ENCODE measurements at regions not wholly inside any gene's neighbourhood (a gene's known extent, or its start where the extent isn't known, plus 50 kb on each side); places are given as distances from the start of the nearest gene placed in this dataset.

- no peak overlapping the region for H2AFZ ChIP-seq
- TF ChIP-seq, protein P1, sequence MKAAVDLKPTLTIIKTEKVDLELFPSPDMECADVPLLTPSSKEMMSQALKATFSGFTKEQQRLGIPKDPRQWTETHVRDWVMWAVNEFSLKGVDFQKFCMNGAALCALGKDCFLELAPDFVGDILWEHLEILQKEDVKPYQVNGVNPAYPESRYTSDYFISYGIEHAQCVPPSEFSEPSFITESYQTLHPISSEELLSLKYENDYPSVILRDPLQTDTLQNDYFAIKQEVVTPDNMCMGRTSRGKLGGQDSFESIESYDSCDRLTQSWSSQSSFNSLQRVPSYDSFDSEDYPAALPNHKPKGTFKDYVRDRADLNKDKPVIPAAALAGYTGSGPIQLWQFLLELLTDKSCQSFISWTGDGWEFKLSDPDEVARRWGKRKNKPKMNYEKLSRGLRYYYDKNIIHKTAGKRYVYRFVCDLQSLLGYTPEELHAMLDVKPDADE (IDR thresholded peaks at IDR 0.05): no peak
- no peak for TF ChIP-seq STAT1 (IDR thresholded peaks at IDR 0.05; ENCODE audit: unreplicated experiment)
- TF ChIP-seq CREB1 (CRISPR knock-in tag; IDR thresholded peaks at IDR 0.05; ENCODE audit: low read depth): no peak
- TF ChIP-seq, protein P2, sequence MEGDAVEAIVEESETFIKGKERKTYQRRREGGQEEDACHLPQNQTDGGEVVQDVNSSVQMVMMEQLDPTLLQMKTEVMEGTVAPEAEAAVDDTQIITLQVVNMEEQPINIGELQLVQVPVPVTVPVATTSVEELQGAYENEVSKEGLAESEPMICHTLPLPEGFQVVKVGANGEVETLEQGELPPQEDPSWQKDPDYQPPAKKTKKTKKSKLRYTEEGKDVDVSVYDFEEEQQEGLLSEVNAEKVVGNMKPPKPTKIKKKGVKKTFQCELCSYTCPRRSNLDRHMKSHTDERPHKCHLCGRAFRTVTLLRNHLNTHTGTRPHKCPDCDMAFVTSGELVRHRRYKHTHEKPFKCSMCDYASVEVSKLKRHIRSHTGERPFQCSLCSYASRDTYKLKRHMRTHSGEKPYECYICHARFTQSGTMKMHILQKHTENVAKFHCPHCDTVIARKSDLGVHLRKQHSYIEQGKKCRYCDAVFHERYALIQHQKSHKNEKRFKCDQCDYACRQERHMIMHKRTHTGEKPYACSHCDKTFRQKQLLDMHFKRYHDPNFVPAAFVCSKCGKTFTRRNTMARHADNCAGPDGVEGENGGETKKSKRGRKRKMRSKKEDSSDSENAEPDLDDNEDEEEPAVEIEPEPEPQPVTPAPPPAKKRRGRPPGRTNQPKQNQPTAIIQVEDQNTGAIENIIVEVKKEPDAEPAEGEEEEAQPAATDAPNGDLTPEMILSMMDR (conservative IDR thresholded peaks at IDR 0.05; ENCODE audit: low read depth in 2 of 2): no peak
- TF ChIP-seq ZNF114 (CRISPR knock-in tag; IDR thresholded peaks at IDR 0.05): no peak
- TF ChIP-seq ZNF331 (CRISPR knock-in tag; IDR thresholded peaks at IDR 0.05; ENCODE audit: low read depth): no peak
- no peak for TF ChIP-seq EZH2 (IDR thresholded peaks at IDR 0.05; ENCODE audit: low read depth, unreplicated experiment)
- TF ChIP-seq EZH2phosphoT487 (IDR thresholded peaks at IDR 0.05; ENCODE audit: unreplicated experiment): no peak
- TF ChIP-seq POLR2AphosphoS5 (IDR thresholded peaks at IDR 0.05; ENCODE audit: low read depth): no peak
- no peak for TF ChIP-seq REST (IDR thresholded peaks at IDR 0.05; ENCODE audit: unreplicated experiment)
- TF ChIP-seq, protein P3, sequence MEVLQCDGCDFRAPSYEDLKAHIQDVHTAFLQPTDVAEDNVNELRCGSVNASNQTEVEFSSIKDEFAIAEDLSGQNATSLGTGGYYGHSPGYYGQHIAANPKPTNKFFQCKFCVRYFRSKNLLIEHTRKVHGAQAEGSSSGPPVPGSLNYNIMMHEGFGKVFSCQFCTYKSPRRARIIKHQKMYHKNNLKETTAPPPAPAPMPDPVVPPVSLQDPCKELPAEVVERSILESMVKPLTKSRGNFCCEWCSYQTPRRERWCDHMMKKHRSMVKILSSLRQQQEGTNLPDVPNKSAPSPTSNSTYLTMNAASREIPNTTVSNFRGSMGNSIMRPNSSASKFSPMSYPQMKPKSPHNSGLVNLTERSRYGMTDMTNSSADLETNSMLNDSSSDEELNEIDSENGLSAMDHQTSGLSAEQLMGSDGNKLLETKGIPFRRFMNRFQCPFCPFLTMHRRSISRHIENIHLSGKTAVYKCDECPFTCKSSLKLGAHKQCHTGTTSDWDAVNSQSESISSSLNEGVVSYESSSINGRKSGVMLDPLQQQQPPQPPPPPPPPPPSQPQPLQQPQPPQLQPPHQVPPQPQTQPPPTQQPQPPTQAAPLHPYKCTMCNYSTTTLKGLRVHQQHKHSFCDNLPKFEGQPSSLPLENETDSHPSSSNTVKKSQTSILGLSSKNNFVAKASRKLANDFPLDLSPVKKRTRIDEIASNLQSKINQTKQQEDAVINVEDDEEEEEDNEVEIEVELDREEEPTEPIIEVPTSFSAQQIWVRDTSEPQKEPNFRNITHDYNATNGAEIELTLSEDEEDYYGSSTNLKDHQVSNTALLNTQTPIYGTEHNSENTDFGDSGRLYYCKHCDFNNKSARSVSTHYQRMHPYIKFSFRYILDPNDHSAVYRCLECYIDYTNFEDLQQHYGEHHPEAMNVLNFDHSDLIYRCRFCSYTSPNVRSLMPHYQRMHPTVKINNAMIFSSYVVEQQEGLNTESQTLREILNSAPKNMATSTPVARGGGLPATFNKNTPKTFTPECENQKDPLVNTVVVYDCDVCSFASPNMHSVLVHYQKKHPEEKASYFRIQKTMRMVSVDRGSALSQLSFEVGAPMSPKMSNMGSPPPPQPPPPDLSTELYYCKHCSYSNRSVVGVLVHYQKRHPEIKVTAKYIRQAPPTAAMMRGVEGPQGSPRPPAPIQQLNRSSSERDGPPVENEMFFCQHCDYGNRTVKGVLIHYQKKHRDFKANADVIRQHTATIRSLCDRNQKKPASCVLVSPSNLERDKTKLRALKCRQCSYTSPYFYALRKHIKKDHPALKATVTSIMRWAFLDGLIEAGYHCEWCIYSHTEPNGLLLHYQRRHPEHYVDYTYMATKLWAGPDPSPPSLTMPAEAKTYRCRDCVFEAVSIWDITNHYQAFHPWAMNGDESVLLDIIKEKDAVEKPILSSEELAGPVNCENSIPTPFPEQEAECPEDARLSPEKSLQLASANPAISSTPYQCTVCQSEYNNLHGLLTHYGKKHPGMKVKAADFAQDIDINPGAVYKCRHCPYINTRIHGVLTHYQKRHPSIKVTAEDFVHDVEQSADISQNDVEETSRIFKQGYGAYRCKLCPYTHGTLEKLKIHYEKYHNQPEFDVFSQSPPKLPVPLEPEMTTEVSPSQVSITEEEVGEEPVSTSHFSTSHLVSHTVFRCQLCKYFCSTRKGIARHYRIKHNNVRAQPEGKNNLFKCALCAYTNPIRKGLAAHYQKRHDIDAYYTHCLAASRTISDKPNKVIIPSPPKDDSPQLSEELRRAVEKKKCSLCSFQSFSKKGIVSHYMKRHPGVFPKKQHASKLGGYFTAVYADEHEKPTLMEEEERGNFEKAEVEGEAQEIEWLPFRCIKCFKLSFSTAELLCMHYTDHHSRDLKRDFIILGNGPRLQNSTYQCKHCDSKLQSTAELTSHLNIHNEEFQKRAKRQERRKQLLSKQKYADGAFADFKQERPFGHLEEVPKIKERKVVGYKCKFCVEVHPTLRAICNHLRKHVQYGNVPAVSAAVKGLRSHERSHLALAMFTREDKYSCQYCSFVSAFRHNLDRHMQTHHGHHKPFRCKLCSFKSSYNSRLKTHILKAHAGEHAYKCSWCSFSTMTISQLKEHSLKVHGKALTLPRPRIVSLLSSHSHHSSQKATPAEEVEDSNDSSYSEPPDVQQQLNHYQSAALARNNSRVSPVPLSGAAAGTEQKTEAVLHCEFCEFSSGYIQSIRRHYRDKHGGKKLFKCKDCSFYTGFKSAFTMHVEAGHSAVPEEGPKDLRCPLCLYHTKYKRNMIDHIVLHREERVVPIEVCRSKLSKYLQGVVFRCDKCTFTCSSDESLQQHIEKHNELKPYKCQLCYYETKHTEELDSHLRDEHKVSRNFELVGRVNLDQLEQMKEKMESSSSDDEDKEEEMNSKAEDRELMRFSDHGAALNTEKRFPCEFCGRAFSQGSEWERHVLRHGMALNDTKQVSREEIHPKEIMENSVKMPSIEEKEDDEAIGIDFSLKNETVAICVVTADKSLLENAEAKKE (CRISPR knock-in tag; IDR thresholded peaks at IDR 0.05): no peak
- no peak for TF ChIP-seq NANOG (IDR thresholded peaks at IDR 0.05; ENCODE audit: borderline replicate concordance)
- no peak for TF ChIP-seq JUNB (IDR thresholded peaks at IDR 0.05; ENCODE audit: unreplicated experiment)
- Mint-ChIP-seq H3K27me3 (ENCODE audit: insufficient read depth, low read depth, poor library complexity) (peaks cover 2% of the 10 kb centered on the region), H3K4me3 (no peak overlapping the region), H3K36me3 (ENCODE audit: low read depth) (no peaks in the 10 kb centered on the region), H3K9me3 (no peaks in the 10 kb centered on the region), H3K27ac (no peak overlapping the region), H3K4me1 (peaks cover 13% of the 10 kb centered on the region; the same call in 2 of the 3 replicates)
- no peaks in the 10 kb centered on the region for H3K27me3 ChIP-seq (ENCODE audit: insufficient read depth)
- H4K20me1 ChIP-seq (replicated peaks; ENCODE audit: insufficient read depth): no peaks in the 10 kb centered on the region
- ATAC-seq (no peak), DNase-seq (ENCODE audit: low spot score) (no peak)
- peaks cover 23% of the 10 kb centered on the region for H3K9me2 ChIP-seq (ENCODE audit: insufficient read depth)
- no peak overlapping the region for H3K27ac ChIP-seq (ENCODE audit: low read depth)
- H3K4me3 ChIP-seq: no peak overlapping the region
- H3K79me2 ChIP-seq (replicated peaks; ENCODE audit: insufficient read depth): no peaks in the 10 kb centered on the region
- H3K4me2 ChIP-seq: no peak overlapping the region
- no peaks in the 10 kb centered on the region for H3K36me3 ChIP-seq (ENCODE audit: insufficient read depth)
- H3K4me1 ChIP-seq (ENCODE audit: insufficient read depth): no peaks in the 10 kb centered on the region
- no peaks in the 10 kb centered on the region for H3F3A ChIP-seq (replicated peaks; ENCODE audit: low read depth)
These were observed 397.6 kb upstream of the BOD1L1 start for GRCh38 chr4:14025111-14025510.

All from GM23338 (cell line).